ENCODE measurements at regions not wholly inside any gene's neighbourhood (a gene's known extent, or its start where the extent isn't known, plus 50 kb on each side); places are given as distances from the start of the nearest gene placed in this dataset.
"Not testable (repeated sequence)": the region's sequence is repeated elsewhere in the genome, so short reads cannot be mapped to it uniquely, and the experiment has no call there.

- no peaks in the 10 kb centered on the region for H3K36me3 ChIP-seq
- 80 to 90% (median 84%) methylated on average over 8 of the region's 8 CpGs for WGBS, 4 donors
Observed at GRCh38 chr1:229170778-229171505, 100.0 kb upstream of the RAB4A start.

GRCh38 chr1:229171934-229172333 is 99.0 kb upstream of the RAB4A start:
- H3K27me3 ChIP-seq, result peaks cover 0 to 3% (median 0%) of the 10 kb centered on the region in 9 donors
- H3K9me3 ChIP-seq, result no peaks in the 10 kb centered on the region
- WGBS, 4 donors, result 59 to 65% (median 63%) methylated on average over 4 of the region's 4 CpGs
- no peak for ATAC-seq
- DNase-seq, result no peak
- no peak overlapping the region for H3K4me3 ChIP-seq
- intact Hi-C loops (cut with DNase I), result no loop called here
- H3K4me1 ChIP-seq, result no peaks in the 10 kb centered on the region
- no peaks in the 10 kb centered on the region for H3K36me3 ChIP-seq
- no peak for TF ChIP-seq POLR2A (IDR thresholded peaks at IDR 0.05)
- TF ChIP-seq CTCF (IDR thresholded peaks at IDR 0.05), result no peak
- H3K27ac ChIP-seq, result no peak overlapping the region

More at GRCh38 chr1:229170778-229171505, 100.0 kb upstream of the RAB4A start:
- no peaks in the 10 kb centered on the region for H3K9me3 ChIP-seq
- intact Hi-C loops (cut with DNase I), result no loop called here
- no peak overlapping the region for H3K4me3 ChIP-seq
- H3K4me1 ChIP-seq, result no peaks in the 10 kb centered on the region
- TF ChIP-seq CTCF (IDR thresholded peaks at IDR 0.05) (no peak), POLR2A (IDR thresholded peaks at IDR 0.05) (no peak)
- H3K27me3 ChIP-seq, result peaks cover 0 to 3% (median 0%) of the 10 kb centered on the region in 9 donors
- ATAC-seq (no peak), DNase-seq (no peak)
- no peak overlapping the region for H3K27ac ChIP-seq

GRCh38 chr1:229173491-229174476 is 97.1 kb upstream of the RAB4A start:
- WGBS, 4 donors, result 88 to 91% (median 91%) methylated on average over 13 to 14 of the region's 14 CpGs
- intact Hi-C loops (cut with DNase I); H3K36me3 ChIP-seq; DNase-seq; H3K4me1 ChIP-seq; H3K9me3 ChIP-seq; H3K4me3 ChIP-seq; ATAC-seq; H3K27ac ChIP-seq; H3K27me3 ChIP-seq: not testable (repeated sequence)

GRCh38 chr1:229175297-229175696 is 95.6 kb upstream of the RAB4A start:
- ATAC-seq; H3K4me3 ChIP-seq; H3K27me3 ChIP-seq; intact Hi-C loops (cut with DNase I); H3K9me3 ChIP-seq; H3K36me3 ChIP-seq; H3K27ac ChIP-seq; H3K4me1 ChIP-seq; DNase-seq: not testable (repeated sequence)
- WGBS, 4 donors, result 80 to 87% (median 85%) methylated on average over 11 of the region's 11 CpGs

- H3K36me3 ChIP-seq; H3K9me3 ChIP-seq; ATAC-seq; H3K4me3 ChIP-seq; H3K4me1 ChIP-seq; H3K27ac ChIP-seq; DNase-seq; intact Hi-C loops (cut with DNase I); H3K27me3 ChIP-seq: not testable (repeated sequence)
- WGBS, 4 donors, result 37 to 44% (median 42%) methylated on average over 6 of the region's 6 CpGs
Observed at GRCh38 chr1:229176457-229176856, 94.5 kb upstream of the RAB4A start.
